Right hindlimb (tissue), 1 donor: ENCODE measurements at regions not wholly inside any gene's neighbourhood (a gene's known extent, or its start where the extent isn't known, plus 50 kb on each side); places are given as distances from the start of the nearest gene placed in this dataset.
"Not testable (repeated sequence)": the region's sequence is repeated elsewhere in the genome, so short reads cannot be mapped to it uniquely, and the experiment has no call there.

Experiments used
- DNase-seq: peaks from one replicate; pipeline ENCODE4 v3.0.0-alpha.2; 2018

DNA sequence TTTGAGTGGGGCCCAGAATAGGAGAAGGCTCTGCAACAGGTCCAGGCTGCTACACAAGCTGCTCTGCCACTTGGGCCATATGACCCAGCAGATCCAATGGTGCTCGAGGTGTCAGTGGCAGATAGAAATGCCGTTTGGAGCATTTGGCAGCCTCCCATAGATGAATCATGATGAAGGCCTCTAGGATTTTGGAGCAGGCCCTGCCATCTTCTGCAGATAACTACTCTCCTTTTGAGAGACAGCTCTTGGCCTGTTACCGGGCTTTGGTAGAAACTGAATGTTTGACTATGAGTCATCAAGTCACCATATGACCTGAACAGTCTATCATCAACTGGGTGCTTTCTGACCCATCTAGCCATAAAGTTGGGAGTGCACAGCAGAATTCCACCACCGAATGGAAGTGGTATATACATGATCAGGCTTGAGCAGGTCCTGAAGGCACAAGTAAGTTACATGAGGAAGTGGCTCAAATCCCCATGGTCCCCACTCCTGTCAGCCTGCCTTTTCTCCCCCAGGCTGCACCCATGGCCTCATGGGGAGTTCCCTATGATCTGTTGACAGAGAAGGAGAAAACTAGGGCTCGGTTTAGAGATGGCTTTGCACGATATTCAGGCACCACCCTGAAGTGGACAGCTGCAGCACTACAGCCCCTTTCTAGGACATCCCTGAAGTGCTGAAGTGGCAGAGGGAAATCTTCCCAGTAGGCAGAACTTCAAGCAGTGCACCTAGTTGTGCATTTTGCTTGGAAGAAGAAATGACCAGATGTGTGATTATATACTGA, 971.4 kb downstream of the MCTP2 start:
- DNase-seq, result no peak

DNA sequence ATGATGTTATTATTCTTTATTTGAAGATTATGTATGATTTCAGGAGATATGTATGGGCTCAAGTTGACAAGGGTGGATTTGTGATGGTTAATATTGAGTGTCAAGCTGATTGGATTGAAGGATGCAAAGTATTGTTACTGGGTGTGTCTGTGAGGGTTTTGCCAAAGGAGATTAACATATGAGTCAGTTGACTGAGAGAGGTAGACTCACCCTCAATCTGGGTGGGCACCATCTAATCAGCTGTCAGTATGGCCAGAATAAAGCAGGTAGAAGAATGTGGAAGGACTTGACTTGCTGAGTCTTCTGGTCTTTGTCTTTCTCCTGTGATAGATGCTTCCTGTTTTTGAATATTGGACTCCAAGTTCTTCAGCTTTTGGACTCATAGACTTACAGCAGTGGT, 973.7 kb downstream of the MCTP2 start:
- DNase-seq, result no peak

DNA sequence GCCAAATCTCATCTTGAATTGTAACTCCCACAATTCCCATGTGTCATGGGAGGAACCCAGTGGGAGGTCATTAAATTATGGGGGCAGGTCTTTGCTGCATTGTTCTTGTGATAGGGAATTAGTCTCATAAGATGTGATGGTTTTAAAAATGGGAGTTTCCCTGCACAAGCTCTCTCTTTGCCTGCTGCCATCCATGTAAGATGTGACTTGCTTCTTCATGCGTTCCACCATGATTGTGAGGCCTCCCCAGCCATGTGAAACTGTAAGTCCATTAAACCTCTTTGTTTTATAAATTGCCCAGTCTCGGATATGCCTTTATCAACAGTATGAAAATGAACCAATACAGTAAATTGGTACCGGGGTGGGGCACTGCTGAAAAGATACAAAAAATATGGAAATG, 974.5 kb downstream of the MCTP2 start:
- not testable (repeated sequence) for DNase-seq

DNA sequence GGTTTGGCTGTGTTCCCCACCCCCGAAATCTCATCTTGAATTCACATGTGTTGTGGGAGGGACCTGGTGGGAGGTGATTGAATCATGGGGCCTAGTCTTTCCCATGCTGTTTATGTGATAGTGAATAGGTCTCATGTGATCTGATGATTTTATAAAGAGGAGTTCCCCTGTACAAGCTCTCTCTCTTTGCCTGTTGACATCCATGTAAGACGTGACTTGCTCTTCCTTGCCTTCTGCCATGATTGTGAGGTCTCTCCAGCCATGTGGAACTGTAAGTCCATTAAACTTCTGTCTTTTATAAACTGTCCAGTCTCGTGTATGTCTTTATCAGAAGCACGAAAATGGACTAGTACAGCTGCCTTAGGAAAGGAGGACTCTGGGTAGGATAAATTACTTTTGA, 976.7 kb downstream of the MCTP2 start:
- DNase-seq, result no peak

DNA sequence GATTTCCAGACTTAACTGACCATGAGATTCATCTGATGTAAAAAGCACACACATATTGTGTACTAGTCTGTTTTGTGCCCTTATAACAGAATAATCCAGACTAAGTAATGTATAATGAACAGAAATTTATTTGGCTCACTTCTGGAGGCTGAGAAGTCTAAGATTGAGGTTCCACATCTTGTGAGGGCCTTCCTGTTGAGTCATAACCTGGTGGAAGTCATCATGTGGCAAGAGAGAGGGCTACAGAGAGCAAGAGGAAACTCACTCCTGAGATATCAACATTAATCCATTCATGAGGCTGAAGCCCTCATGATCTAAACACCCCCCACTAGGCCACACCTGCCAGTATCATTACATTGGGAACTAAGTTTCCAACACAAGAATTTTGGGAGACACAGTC, 977.6 kb downstream of the MCTP2 start:
- no peak for DNase-seq

DNA sequence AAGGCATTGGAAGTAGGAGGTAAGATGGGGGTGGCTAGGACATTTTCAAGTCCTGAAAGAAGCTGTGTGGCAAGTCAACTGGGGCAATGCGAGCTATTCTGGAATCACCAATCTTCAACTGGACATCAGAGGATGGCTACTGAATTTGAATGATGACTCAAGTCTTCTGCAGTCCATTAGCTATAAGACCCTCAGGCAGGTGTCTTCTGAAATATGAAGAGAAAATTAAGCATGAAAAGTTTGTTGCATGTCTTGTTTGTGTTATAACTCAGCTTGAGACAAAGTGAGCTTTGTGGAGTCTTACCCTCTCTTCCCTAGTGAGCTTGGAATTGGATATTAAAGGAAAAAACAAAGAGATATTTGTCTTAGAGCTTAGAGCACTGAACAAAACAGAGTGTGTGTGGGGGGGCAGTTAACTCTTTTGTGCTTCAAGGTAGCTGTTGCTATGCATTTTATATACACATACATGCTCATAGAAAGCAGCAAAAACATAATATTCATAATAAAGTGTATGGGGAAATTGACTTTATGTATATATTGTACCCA, 979.1 kb downstream of the MCTP2 start:
- no peak for DNase-seq

DNA sequence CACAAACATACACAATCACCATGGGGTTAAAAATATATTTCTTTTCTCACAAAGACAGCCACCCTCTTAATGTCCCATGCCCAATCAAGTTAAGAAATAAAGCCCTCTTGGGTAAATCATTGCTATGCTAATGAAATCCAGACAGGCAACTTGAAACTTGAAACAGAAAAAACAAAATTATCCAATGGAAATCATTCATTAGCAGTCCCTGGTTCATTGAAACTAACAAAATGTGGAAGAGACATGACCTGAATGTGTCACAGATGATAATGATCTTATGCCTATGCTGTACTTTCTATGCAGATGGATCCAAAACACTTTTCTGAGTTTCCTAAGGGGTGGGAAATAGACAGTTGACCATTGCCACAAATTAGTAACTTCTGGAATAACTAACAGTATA, 983.7 kb downstream of the MCTP2 start:
- DNase-seq, result no peak

DNA sequence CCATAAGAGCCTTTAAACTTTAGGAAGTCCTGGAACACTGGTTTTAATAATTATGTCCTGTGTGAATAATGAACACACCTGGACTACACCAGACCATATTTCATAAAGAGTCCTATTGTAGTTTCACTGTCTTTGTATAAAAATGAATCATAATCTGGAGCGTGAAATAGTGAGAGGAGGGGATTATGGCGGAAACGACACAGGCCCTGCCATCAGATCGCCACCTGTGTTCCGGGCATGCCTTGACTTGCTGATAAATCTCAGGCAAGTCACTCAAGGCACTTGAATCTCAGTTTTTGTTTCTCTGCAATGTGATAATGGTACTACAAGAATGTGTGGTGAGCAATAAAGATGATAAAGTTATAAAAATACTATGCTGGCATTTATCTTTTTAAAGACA, 995.5 kb downstream of the MCTP2 start:
- DNase-seq, result no peak

DNA sequence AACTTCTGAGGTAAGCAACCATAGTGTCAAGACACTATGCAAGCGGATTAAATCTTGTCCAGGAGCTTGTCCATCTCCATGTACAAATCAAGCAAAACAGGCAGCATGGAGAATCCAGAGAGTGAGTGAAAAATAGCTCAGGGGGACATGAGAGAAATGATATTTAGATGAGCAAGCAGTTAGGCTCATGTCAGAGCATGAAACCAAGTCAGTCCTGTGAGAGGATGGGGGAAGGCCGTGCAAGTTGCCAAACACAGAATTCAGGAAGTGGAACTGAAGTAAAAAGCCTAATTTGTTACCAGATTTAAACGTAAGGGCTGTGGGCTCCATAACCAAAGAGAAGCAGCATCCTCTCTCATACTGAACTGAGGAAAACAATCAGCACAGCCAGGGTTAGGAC, 995.9 kb downstream of the MCTP2 start:
- DNase-seq, result no peak

DNA sequence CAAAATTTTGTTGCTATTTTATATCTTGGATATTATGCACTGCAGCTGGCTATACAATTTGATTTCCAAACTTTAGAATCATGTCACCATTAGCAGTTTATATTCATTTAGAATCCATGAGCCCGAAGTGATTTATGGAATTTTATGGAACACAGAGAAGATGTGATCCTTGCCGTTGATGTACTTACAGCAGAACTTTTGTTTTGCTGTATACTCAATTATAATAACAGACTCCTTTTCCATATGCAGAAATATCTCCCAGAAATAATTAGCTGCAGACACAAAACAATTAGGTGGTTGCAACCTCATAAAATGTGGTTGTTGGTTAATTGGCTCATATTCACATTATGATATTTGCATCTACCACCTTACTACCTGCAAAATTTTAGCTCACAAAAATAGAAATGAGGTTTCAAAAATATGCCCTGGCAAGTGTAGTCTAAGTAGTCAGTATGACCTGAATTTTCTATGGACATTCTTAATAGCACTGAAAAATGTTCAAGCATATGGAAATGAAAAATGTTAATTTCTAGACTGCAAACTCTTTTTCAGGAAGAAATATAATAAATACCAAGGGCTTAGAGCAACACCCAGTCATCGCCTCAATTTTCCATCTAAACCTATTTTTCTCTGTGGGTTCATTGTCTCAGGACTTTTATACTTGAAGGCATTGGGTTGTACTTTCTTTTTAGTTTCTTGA, 997.6 kb downstream of the MCTP2 start:
- DNase-seq, result no peak

DNA sequence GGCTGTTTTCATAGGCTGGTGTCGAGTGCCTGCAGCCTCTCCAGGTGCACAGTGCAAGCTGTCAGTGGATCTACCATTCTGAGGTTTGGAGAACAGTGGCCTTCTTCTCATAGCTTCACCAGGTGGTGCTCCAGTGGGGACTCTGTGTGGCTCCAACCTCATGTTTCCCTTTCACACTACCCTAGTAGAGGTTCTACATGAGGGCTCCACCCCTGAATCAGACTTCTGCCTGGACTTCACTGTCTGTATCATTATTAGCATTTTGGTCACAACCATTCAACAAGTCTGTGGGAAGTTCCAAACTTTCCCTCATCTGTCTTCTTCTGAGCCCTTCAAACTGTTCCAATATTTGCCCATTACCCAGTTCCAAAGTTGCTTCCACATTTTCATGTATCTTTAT, 1003.7 kb downstream of the MCTP2 start:
- no peak for DNase-seq

DNA sequence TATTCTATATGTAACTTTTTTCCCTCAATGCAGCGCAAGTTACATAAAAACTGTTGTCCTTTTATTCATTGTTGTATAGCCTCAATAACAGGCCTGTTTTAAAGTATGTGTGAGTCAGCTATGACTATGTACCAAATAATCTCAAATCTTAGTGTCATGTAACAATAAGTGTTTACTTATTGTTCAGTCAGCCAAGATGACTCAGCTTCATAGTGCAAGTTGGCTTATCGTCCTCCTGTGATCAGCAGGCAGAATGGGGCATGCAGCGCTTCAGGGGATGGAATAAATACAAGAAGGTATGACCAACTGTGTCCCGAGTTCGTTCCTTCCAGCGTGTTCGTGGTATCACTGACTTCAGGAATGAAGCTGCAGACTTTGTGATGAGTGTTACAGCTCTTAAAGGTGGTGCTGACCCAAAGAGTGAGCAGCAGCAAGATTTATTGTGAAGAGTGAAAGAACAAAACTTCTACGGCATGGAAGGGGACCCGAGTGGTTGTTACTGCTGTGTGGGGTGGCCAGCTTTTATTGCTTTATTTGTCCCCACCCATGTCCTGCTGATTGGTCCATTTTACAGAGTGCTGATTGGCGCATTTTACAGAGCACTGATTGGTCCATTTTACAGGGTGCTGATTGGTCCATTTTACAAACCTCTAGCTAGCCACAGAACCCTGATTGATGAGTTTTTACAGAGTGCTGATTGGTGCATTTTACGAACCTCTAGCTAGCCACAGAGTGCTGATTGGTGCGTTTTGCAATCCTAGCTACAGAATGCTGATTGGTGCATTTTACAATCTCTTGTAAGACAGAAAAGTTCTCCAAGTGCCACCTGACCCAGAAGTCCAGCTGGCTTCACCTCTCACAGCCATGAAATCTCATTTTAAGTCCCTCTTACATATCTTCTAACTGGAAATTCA, 1016.0 kb downstream of the MCTP2 start:
- DNase-seq, result no peak

DNA sequence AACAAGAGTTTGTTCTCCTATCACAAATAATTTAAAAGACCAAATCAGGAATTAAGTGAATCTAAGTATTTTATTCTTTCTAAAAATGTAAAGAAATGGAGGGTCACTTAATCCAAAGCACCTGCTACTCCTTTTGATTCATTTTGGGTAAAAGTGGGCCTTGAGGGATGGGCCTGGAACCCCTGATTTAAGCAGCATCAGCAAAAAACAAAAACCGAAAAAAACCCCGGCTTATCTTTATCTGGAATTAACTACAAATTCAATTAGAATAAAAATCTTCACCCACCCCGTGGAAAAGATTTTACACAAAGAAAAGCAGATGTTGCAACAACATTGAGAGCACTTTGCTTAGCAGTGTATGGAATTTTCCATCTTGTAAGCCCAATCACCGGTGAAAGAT, 1018.2 kb downstream of the MCTP2 start:
- DNase-seq, result no peak

DNA sequence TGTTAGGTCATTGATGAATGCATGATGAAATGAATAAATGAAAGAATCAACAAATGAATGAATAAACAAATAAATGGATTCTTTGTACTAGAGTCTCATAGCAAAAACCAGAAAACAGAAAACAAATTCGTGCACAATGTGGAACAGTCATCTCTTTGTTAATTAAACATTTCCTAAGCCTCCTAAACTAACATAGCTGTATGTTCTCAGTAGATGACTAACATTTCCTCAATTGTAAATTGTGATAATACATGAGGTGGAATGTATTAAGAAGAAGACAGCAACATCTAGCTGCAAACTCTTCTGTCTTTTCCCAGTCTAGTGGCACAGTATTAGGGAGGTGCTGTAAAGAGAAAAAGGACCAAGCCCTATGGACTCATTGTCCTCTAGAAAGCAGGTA, 1021.0 kb downstream of the MCTP2 start:
- no peak for DNase-seq

DNA sequence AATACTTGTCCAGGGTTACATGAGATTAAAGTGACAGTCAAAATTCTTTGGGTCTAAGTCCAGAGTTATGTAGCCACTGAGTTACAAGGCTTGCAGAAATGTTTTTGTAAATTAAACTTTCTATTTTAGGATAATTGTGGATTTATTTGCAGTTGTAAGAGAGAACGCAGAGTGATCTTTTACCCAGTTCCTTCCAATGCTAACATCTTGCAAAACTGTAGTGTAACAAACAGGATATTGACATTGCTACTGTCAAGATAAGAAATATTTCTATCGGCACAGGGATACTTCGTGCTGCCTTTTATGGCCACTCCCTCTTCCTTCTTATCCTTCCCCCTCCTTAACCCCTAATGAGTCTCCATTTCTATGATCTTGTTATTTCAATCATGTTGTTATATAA, 1022.9 kb downstream of the MCTP2 start:
- no peak for DNase-seq

DNA sequence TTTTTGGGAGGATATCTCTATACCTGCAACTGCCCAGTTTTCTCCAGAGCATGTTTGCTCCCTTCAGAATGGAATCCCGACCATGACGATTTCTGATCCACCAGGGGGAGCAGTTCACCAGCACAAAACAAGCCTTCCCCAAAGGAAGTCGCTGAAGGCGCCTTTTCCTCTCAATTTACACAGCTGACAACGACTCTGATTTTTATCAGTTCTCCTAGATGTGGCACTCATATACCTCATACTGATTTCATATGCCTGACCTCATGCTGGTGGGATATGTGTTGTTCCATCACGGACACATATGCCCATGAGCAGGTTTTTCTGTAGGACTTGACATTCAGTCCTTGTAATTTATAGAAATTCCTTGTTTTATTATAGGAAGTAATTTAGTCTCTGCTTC, 1028.2 kb downstream of the MCTP2 start:
- peak; percentile 81 for DNase-seq

DNA sequence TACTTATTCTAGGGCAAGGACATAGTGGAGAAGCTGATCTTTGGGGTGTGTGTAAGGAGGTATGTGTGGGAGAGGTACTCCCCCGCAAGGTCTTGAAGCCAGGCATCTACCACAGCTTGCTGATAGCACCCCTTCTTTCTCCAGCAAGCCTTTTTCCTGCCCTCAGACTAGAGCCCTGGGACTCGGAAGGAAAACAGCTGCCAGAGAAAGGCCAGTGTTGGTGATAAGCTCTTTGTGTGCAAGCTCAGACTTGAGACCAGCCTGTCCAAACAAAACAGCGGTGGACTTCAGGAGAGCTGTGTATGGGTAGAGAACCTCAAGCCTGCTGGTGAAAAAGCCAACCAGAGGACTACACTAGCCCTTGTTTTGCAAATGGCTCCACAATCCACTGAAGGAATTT, 1028.6 kb downstream of the MCTP2 start:
- DNase-seq, result no peak

DNA sequence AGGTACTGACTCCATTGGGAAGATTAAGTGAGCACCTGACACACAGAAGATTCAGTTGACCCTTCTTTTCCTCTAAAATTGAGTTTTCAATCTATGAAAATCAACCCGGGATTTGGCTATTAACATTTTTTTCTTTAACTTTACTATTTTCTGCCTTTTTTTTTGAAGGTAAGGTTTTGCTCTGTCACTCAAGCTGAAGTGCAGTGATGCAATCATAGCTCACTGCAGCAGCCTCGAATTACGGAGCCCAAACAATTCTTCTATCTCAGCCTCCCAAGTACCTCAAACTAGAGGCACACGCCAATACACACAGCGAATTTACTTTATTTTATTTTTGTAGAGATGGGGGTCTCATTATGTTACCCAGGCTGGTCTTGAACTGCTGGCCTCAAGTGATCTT, 1029.5 kb downstream of the MCTP2 start:
- no peak for DNase-seq

DNA sequence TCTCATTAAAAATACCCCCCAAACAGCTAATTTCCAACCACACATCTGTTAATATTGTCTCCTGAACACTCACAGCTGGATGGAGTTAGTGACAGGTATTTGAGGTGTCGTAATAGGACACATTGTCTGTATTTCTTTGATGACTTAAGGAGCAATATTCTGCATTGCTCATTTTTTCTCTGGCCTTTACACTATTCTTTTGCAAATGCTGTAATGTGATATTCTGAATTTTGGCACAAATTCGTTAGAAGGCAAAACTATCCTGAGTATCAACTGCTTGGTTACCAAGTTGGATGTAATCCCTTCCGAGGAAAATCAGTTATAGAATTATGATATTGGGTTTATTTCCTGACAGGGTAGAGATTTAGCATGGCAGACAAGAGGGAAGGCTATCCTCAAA, 1030.2 kb downstream of the MCTP2 start:
- DNase-seq, result no peak

DNA sequence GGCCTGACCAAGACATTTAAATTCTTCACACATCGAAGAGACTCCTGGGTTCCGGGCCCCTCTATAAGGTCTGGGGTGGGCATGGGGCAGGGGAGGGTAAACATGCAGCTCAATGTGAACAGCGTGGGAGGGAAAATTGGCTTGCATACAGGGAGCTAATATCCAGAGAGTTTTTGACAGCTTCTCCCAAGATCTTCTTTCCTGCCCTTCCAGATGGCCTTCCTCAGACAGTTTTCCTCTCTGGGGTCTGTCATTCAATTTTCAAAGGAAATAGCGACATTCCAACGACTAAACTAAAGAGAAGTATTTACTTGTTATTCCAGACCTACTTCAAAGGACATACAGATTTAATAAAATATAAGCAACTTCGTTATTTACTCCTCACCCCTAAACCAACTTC, 1030.6 kb downstream of the MCTP2 start:
- no peak for DNase-seq

DNA sequence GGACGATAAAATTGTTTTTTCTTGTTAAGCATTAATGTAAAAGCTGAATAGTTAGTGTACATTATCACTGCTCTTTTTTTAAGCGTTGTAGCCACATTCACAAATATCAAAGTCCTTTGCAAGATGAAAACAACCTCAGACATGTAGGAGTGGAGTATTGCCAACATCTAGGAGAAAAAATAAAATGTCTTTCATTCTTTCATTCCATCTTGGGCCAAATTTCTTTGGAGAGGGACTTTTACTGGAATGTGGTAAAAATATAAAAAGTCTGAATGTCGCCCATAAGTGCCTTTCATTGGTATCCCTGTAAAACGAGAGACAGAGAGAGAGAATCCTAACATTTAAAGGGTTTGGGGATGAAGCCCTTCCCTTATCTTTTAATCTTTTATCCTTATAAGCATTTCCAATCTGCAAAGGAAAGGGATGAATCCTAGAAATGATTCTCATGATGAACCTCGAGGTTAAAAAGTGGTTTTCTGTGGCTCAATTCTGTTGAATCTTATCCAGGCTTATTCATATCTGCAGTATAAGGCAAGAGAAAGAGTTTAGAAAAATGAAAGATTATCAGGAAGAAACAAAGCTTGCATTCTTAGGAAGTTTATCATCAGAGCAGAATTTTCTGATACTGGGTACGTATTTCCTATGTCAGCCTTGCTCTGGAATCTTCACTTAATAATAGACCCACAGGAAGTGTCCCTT, 1031.7 kb downstream of the MCTP2 start:
- DNase-seq, result no peak

DNA sequence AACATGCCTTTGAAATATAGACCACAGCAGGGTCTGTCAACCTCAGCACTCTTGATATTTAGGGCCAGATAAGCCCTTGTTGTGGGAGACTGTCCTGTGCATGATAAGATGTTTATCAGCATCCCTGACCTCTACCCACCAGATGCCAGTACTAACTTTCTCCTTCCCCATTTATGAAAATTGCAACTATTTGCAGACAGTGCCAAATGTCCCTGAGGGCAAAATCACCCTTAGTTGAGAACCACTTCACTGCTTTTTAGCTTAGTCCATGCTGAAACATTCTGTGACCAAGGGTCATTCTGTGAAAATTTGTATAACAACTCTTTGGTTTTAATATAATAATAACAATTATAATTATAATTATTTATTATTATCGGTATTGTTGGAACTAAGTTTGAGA, 1032.4 kb downstream of the MCTP2 start:
- DNase-seq, result no peak
